DMS79 (cell line): ENCODE measurements at regions not wholly inside any gene's neighbourhood (a gene's known extent, or its start where the extent isn't known, plus 50 kb on each side); places are given as distances from the start of the nearest gene placed in this dataset.
A peak's percentile ranks its signal among the peaks of the same experiment; 100 is the strongest.

Experiments
- DNase-seq: peaks from one replicate; lab custom pipeline; 2025; lab: John Stamatoyannopoulos, UW

DNA sequence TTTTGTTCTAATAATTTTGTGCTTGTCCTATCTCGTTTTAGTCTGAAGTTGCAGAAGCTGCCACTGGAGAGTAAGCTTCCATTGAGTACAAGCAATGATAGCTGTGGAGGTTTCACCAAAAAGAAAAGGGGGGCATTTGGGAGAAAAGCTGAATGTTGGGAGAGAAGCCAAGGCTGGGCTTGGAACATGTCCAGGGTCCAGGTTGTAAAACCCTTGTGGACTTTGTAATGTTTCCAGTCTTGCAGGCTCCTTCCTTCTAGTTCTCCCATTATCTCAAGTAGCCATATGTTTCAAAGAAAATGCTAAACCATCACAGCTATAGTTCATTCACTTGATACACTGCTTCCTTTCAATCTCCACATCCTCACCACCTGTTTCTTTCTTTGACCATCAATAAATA is 880.2 kb downstream of the NLGN4Y start:
- DNase-seq, result peak; percentile 6

DNA sequence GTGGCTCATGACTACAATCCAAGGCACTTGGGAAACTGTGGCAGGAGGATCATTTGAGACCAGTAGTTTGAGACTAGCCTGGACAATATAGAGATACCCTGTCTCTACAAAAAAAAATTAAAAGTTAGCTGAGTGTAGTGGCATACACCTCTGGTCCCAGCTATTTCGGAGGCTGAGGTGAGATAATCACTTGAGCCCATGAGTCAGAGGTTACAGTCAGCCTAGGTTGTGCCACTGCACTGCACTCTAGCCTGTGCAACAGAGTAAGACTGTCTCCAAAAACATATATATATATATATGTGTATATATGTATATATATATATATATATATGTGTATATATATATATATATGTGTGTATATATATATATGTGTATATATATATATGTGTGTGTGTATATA is 890.8 kb downstream of the NLGN4Y start:
- DNase-seq, result no peak

DNA sequence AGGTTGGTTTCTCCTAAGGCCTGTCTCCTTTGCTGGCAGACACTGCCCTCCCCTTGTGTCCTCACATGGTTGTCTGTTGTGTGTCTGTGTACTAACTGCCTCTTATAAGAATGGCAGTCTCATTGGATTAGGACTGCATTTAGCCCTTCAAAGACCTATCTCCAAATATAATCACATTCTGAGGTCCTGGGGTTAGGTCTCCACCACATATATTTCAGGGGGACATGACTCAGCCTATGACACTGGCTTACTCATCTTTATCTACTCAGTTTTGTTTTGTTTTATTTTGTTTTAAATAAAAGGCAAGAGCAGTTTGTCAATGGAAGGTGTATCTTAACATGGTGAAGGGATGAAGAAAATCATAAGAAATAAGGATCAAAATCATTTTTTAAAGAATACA is 894.3 kb downstream of the NLGN4Y start:
- no peak for DNase-seq

DNA sequence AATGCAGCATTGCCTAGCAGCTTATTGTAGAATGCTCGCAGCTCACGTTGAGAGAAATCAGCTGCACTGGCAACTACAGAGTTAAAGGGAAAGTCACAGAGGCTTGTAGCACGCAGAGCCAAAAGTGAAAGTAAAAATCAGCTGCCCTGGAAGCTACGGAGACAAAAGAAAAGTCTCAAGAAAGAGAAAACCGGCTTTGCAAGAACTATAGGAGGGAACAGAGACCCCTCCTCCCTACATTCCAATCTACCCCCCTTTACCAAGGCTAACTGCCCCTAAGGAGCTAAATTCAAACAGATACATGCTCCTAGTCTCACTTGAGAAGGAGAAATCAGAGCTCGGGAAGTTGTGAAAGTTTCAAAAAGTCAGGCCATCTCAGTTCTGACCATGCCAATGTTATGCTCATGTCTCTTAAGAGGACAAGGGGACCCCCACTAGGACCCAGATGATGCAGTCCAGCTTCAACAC is 900.4 kb downstream of the NLGN4Y start:
- DNase-seq, result no peak

DNA sequence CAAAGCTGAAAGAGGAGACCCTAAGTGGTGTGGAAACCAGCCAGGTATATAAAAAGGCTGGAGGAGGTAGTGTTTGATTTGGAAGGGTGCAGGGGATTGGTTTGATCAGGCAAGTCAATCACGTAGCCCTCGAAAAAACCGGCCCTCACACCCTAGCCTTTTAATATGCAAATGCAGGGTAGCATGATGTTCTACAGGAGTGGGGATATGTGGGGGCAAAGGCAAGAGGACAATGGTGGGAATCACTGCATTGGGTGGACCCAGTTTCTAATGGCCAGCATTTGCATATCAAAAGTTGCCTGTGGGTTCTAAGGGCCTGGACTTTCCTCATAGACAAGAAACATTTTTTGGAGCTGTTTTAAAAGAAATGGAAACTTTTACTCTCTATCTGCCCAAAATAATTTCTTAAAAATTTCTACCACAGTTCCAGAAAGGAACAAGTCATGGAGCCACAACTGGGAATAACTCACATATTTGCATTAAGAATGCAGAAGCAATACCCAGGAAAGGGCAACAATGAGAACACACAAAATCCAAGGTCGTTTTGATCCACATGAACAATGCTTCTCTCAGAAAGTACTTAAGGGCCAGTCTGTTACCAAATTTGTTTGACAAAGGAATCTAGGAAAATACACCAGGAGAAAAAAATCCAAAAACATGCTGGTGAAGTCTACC is 915.8 kb downstream of the NLGN4Y start:
- no peak for DNase-seq

DNA sequence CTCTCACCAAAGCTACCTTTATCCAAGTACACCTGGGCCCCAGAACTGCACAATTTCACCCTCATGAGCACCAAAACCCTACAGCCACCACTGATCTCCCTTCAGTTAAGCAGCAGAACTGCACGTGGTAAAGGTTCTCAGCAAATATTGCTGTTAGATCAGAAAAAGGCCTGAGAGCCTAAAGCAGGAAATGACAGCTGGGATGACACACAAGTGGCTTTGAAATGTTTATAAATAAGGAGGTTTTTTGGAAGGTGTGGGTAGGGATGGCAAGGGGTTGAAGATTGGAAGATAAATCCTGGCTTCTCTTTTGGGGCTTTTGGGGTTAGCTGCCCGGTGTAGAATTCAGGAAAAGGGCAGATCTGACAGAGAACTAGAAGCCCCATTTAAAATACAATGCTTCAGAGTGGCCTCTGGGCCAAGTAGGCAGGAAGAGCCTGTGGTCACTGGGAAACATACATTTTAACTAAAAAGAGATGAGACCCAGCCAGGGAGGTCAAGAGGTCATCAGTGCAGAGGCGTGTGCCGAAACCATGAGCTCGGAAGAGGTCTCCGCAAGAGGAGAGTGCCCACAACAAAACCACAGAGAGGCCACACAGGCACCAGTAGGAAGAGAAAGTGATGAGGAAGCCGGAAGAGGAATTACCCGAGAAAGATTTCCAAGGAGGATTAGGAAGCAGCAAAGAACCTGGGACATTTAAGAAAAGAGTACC is 916.5 kb downstream of the NLGN4Y start:
- DNase-seq, result no peak

DNA sequence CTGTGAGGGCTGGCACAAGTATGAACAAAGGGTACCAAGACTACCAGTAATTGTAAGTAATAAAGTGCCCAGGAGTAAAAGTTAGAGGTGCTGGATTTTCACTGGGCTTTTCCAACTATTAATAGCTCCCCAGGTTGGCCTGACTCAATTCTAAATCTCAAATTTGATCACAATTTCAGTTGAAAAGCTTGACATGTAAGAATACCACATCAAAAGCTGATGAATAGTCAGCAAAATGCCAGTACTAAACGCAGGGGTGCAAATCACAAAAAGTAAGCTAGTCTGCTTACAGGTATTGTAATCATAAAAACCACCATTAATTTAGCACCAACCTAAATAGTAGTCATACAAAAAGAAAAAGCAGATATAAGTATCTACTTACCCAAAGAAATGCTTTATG is 917.5 kb downstream of the NLGN4Y start:
- DNase-seq, result no peak

DNA sequence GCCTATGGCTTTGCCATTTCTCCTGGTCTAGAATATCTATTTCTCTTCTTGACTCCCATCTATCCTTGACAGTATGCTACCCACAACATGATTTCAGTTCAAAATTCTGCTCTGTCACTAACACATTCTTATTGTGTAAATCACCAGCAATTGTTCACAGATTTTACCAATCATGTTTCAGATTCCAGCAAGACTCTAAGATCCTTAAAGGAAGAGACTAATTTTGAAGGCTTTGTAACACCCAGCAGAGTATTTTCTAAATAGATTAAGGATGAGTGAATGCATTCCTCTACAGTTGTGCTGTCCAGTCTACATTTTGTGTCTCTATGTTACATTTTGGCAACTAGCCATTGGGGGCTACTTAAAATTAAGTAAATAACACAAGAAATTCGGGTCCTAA is 921.5 kb downstream of the NLGN4Y start:
- DNase-seq, result no peak

DNA sequence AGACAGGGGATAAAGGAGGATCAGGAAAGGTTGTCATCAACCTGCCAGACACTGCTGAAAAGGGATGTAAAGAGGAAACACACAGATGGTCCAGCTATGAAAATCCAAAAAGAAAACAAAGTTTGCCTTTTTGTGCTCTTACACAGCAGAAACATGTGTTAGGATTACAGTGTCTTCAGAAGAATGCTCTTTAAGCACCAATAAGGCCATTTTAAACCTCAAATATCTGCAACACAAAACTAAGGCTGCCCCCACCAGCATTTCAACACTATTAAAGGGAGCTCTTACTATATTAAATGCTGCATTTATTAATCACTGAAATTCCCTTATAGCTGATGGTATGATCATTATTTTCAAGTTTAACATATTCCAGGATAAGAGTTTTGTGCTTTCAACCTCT is 922.5 kb downstream of the NLGN4Y start:
- no peak for DNase-seq

DNA sequence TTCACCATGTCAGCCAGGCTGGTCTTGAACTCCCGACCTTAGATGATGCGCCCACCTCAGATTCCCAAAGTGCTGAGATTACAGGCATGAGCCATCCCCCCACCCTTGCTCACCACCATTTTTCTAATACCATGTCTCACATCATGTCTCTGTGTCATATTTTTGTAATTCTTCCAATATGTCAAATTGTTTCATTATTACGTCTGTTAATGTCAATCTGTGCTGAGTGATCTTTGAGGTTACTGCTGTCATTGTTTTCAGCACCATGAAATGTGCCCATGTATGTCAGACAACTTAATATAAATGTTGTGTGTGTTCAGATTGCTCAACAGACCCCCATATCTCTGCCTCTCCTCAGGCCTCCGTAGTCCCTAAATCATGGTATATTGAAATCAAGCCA is 923.6 kb downstream of the NLGN4Y start:
- no peak for DNase-seq

DNA sequence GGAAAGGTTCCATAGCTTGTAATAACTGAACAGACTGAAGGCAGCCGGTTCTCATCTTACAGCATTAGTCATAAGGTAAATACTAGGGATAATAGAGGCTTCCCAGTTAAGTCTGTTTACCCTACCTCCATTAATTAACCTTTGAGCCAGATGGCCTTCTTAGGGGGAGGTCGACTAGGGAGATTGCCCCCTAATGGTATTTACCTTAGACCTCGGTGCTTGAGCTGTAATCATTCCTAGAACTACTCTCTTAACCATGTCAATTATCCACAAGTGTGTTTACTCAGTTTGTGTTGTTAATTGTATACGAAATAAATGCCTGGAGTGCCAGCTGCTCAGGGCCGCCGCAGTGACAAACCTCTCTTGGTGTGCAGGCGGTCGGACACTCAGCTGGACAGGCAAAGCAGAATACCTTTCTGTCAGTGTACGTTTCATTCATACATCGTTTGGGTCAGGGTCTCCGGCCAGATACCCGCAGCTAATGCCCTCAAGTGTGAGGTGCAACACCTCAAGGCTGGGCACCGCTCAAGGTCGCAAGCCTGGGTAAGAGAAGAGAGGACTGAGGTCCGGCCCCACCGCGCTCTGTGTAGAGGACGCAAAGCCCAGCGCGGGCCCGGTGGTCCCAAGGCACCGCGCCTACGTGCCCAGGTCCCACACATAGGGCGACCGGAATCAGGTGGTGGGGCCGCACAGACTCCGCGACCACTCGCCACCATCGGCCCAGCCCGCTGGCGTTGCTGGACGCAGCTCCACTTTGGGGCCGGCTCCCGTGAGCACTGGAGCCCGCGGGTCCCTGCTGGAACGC is 931.0 kb downstream of the NLGN4Y start:
- peak; percentile 56 for DNase-seq

DNA sequence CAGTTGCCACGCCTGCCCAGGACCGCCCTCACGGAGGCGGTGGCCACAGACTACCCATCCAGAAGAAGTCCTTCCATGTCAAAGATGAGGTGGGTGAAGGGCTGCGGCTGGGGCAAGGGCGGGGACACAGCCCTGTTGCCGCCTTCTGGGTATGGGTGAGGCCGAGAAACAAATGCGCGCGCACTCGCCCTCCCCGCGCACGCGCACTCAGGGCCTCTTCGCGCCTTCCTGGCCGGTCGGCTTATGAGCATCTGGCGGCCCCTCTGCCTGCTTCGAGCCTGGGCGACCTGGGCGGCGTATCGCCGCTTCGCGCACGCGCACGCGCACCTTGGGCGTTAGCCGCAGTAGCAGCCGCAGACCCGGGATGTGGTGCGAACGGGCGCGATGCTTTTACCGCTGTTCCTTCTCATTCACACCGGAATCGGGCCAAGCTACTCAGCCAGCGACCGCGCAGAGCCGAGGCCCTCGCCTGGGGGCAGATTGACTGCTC is 931.7 kb downstream of the NLGN4Y start:
- no peak for DNase-seq

DNA sequence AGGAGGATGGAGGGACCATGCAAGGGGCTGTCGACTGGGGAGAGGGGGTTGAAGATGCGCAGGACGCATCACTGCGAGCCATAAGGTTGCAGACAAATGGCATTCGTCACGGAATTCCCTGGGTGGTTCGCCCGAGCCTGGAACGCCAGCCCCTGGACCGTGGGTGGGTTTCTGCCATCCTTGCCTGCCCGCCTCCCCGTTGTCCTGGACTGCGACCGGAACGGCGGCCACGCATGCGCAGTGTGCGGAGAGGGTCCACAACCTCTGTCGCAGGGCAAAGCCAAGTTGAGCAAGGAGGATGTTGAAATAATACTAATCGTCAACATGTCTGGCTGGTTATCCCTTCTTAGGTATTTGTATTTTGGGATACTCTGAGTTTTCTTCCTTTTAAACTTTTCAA is 932.2 kb downstream of the NLGN4Y start:
- DNase-seq, result no peak

DNA sequence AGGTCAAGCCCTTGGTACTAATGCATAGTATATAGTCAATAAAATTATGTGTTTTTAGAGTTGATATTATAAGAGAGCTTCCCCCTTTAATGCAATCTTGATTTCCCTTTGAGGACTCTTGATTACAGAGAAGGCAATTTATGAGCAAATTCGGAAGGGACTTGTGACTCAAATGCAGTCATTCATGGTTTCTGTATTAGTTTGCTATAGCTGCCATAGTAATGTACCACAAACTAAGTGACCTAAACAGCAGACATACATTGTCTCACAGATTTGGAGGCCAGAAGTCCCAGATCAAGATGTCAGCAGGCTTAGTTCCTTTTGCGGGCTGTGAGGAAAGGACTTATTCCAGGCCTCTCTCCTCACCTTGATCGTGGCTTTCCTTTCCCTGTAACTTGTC is 933.4 kb downstream of the NLGN4Y start:
- DNase-seq, result no peak

DNA sequence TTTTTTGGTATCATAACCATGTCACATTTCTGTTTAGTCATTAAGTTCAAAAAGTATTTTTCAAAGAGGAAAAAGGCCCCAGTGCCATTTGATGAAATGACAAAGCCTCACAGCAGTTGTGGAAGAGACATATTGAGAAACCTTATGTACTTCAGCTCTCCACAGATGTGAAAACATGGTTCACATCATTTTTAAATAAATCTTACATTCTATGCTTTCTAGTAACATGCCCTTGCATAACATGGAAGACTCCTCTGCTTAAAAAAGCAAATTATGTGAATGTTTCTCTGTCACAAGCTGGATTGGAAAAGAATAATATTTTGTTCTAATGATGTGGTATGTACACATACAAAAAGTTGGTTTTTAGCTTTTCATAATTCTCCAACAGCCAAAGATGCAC is 934.1 kb downstream of the NLGN4Y start:
- no peak for DNase-seq

DNA sequence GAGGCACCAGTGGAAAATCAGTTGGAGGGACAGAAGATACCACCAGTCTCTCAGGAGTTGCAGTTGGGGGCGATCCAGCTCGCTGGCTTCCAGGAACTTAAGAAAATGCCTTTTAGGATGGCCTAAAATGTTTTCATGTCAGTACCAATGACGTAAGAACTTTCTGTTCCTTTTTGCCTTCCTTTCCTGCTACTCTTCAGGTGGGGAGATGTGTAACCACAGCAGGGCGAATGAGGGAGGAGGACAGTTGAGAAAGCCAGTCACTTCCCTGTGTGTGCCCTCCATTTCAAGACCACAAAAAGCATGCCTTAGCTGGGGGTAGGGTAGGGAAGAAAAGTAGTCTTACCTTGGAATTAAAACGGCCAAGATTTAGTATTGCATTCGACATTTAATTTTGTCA is 941.6 kb downstream of the NLGN4Y start:
- no peak for DNase-seq

DNA sequence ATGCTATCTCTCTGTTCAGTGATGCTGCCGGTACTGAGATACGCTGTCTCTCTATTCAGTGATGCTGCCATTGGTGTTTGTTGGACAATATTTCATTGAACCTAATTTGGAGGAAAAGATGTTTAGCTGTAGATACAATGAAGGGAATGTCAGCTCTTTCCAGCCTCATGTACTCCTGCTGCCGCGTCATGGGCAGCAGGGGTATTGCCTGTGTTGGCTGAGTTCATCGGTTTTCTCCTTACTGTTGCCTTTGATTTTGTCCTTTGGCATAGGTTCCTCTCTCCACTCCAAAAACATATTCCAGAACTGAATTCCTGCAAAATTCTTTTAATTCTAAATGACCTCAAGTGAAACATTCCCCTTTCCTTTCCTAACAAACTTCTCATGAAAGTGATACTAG is 942.6 kb downstream of the NLGN4Y start:
- no peak for DNase-seq

DNA sequence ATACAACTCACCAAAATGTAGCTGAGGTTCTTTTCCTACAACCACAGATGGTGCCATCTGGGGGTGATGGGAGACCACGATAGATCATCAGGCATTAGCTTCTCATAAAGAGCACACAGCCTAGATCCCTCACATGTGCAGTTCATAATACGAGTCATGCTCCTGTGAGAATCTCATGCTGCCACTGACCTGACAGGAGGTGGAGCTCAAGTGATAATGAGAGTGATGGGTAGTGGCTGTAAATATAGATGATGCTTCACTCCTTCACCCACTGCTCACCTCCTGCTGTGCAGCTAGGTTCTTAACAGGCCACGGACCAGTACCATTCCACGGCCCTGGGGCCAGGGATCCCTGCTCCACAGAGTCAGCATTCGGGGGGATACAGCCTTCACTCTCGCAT is 943.8 kb downstream of the NLGN4Y start:
- DNase-seq, result no peak

DNA sequence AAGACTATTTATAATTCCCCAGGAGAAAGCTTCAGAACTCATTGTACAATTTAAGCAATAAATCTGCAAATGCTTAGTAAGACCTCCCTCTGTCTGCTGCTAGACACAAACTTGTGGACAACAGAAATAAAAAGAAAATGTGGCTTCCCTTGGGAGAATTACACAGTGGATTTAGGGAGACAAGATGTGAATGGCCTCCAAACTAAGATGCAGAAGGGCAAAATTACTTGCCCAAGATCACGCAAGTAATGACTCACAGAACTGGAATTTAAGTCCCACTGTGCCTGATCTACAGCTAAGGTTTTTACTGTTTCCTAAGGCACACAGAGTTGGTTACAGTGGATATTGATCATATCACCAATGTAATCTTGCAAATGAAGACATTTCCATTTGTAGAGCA is 947.0 kb downstream of the NLGN4Y start:
- DNase-seq, result no peak

DNA sequence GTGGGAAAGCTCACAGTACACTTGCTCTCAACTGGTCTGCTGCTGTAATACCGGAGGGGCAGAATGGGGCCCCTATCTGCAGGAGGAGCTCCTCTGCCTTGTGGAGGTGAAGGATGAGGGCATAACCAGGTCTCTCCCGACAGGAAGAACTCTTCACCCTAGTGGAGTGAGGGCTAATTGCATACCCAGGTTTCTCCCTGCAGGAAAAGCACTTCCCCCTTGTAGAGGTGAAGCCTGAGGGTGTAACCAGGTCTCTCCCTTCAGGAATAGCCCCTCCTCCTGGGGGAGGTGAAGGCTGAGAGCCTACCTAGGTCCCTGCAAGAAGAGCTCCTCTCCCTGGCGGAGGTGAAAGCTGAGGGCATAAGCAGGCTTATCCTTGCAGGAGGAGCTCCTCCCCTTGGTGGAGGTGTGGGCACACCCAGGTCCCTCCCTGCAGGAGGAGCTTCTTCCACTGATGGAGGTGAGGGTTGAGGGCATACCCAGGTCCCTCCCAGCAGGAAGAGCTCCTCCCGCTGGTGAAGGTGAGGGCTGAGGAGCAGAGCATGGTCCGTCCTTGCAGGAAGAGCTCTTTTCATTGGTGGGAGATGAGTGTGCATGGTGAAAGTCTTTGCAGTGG is 954.1 kb downstream of the NLGN4Y start:
- DNase-seq, result no peak

DNA sequence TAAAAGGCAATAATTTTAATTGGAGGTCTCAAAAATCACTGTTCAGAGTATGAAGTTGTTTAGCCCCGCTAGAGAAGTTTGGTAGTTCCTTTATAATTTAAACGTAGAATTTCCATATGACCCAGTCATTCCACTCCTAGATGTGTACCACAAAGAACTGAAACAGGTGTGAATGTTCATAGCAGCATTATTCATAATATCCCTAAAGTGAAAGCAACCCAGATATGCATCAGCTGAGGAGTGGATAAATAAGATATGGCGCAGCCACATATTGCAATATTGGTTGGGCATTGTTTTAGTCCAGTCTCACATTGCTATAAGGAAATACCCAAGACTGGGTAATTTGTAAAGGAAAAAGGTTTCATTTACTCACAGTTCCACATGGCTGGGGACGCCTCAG is 976.2 kb downstream of the NLGN4Y start:
- DNase-seq, result no peak

DNA sequence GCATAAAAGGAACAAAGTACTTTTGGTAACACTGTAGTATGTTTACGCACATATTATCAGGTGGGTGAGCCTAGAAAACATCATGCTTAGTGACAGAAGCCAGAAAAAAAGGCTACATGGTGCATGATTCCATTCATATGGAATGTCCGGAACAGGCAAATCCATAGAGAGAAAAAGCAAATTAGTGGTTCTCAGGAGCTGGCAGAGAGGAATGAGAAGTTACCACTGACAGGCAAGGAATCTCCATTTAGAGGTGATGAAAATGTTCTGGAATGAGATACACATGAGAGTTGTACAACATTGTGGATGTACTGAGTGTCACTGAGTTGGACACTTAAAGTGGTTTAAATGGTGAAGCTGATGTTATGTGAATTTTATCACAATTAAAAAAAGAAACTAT is 976.9 kb downstream of the NLGN4Y start:
- DNase-seq, result no peak

DNA sequence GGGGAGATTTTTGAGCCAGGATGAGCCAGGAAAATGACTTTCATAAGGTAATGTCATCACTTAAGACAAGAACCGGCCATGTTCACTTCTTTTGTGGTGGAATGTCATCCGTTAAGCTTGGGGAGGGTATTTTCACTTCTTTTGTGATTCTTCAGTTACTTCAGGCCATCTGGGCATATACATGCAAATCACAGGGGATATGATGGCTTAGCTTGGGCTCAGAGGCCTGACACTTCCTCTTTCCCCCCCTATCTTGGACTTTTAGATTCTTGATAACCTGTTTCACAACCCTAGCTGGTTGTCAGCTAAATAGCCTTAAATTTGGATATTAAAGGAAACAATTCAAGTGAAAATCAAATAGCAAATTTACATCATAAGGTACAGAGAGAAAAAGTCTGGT is 986.0 kb downstream of the NLGN4Y start:
- DNase-seq, result no peak
